ENCODE measurements at regions not wholly inside any gene's neighbourhood (a gene's known extent, or its start where the extent isn't known, plus 50 kb on each side); places are given as distances from the start of the nearest gene placed in this dataset.
"Not testable (repeated sequence)": the region's sequence is repeated elsewhere in the genome, so short reads cannot be mapped to it uniquely, and the experiment has no call there.

GRCh38 chr13:46481166-46481565, 71.8 kb upstream of the LRCH1 start:
- DNase-seq (ENCODE audit: low read depth) = no peak
- no peak overlapping the region for H3K4me3 ChIP-seq (ENCODE audit: low read length)

GRCh38 chr13:46480131-46480530, 72.8 kb upstream of the LRCH1 start:
- Histone ChIP-seq H3K36me3 (ENCODE audit: control insufficient read depth, insufficient read depth, low read length, severe bottlenecking) (no peaks in the 10 kb centered on the region), H3K27me3 (replicated peaks; ENCODE audit: control insufficient read depth, insufficient read depth, low read length) (no peaks in the 10 kb centered on the region), H3K4me3 (ENCODE audit: low read length) (no peak overlapping the region), H3K9ac (ENCODE audit: low read length) (no peak overlapping the region), H3K4me1 (ENCODE audit: control insufficient read depth, insufficient read depth, low read length) (peaks cover 21% of the 10 kb centered on the region), H3K9me3 (ENCODE audit: control insufficient read depth, low read length) (peaks cover 25% of the 10 kb centered on the region)
- no peak for DNase-seq (ENCODE audit: low read depth)

More at GRCh38 chr13:46481166-46481565, 71.8 kb upstream of the LRCH1 start:
- Histone ChIP-seq H3K4me1 (ENCODE audit: control insufficient read depth, insufficient read depth, low read length) (peaks cover 11% of the 10 kb centered on the region), H3K27me3 (replicated peaks; ENCODE audit: control insufficient read depth, insufficient read depth, low read length) (no peaks in the 10 kb centered on the region), H3K9me3 (ENCODE audit: control insufficient read depth, low read length) (peaks cover 28% of the 10 kb centered on the region), H3K9ac (ENCODE audit: low read length) (no peak overlapping the region), H3K36me3 (ENCODE audit: control insufficient read depth, insufficient read depth, low read length, severe bottlenecking) (no peaks in the 10 kb centered on the region)

- H3K36me3 ChIP-seq (ENCODE audit: control insufficient read depth, insufficient read depth, low read length, severe bottlenecking) = no peaks in the 10 kb centered on the region
- H3K4me1 ChIP-seq (ENCODE audit: control insufficient read depth, insufficient read depth, low read length) = peaks cover 26% of the 10 kb centered on the region
- no peak overlapping the region for H3K4me3 ChIP-seq (ENCODE audit: low read length)
- H3K27me3 ChIP-seq (replicated peaks; ENCODE audit: control insufficient read depth, insufficient read depth, low read length) = no peaks in the 10 kb centered on the region
- DNase-seq (ENCODE audit: low read depth) = no peak
- H3K9me3 ChIP-seq (ENCODE audit: control insufficient read depth, low read length) = peaks cover 20% of the 10 kb centered on the region
- H3K9ac ChIP-seq (ENCODE audit: low read length) = no peak overlapping the region
These were observed 73.3 kb upstream of the LRCH1 start for GRCh38 chr13:46479691-46480090.

- Histone ChIP-seq H3K27me3 (replicated peaks; ENCODE audit: control insufficient read depth, insufficient read depth, low read length) (no peaks in the 10 kb centered on the region), H3K36me3 (ENCODE audit: control insufficient read depth, insufficient read depth, low read length, severe bottlenecking) (no peaks in the 10 kb centered on the region), H3K4me3 (ENCODE audit: low read length) (no peak overlapping the region), H3K9ac (ENCODE audit: low read length) (no peak overlapping the region), H3K4me1 (ENCODE audit: control insufficient read depth, insufficient read depth, low read length) (peaks cover 26% of the 10 kb centered on the region), H3K9me3 (ENCODE audit: control insufficient read depth, low read length) (peaks cover 16% of the 10 kb centered on the region)
- DNase-seq (ENCODE audit: low read depth) = no peak
These were observed 73.7 kb upstream of the LRCH1 start for GRCh38 chr13:46479283-46479682.

GRCh38 chr13:46478651-46479050, 74.3 kb upstream of the LRCH1 start:
- DNase-seq (ENCODE audit: low read depth) = no peak
- no peak overlapping the region for H3K4me3 ChIP-seq (ENCODE audit: low read length)
- peaks cover 26% of the 10 kb centered on the region for H3K4me1 ChIP-seq (ENCODE audit: control insufficient read depth, insufficient read depth, low read length)

GRCh38 chr13:46476174-46476573, 76.8 kb upstream of the LRCH1 start:
- Histone ChIP-seq H3K9me3 (ENCODE audit: control insufficient read depth, low read length) (no peaks in the 10 kb centered on the region), H3K4me3 (ENCODE audit: low read length) (peak overlapping the region; percentile 7), H3K4me1 (ENCODE audit: control insufficient read depth, insufficient read depth, low read length) (peaks cover 26% of the 10 kb centered on the region), H3K27me3 (replicated peaks; ENCODE audit: control insufficient read depth, insufficient read depth, low read length) (no peaks in the 10 kb centered on the region), H3K36me3 (ENCODE audit: control insufficient read depth, insufficient read depth, low read length, severe bottlenecking) (no peaks in the 10 kb centered on the region), H3K9ac (ENCODE audit: low read length) (no peak overlapping the region)
- DNase-seq (ENCODE audit: low read depth) = no peak

More at GRCh38 chr13:46478651-46479050, 74.3 kb upstream of the LRCH1 start:
- H3K36me3 ChIP-seq (ENCODE audit: control insufficient read depth, insufficient read depth, low read length, severe bottlenecking) = no peaks in the 10 kb centered on the region
- peaks cover 10% of the 10 kb centered on the region for H3K9me3 ChIP-seq (ENCODE audit: control insufficient read depth, low read length)
- no peak overlapping the region for H3K9ac ChIP-seq (ENCODE audit: low read length)
- no peaks in the 10 kb centered on the region for H3K27me3 ChIP-seq (replicated peaks; ENCODE audit: control insufficient read depth, insufficient read depth, low read length)

- H3K4me1 ChIP-seq (ENCODE audit: control insufficient read depth, insufficient read depth, low read length) = peaks cover 26% of the 10 kb centered on the region
- H3K4me3 ChIP-seq (ENCODE audit: low read length) = peak overlapping the region; percentile 7
- no peak overlapping the region for H3K9ac ChIP-seq (ENCODE audit: low read length)
- no peaks in the 10 kb centered on the region for H3K36me3 ChIP-seq (ENCODE audit: control insufficient read depth, insufficient read depth, low read length, severe bottlenecking)
- peak; percentile 53 for DNase-seq (ENCODE audit: low read depth)
- no peaks in the 10 kb centered on the region for H3K27me3 ChIP-seq (replicated peaks; ENCODE audit: control insufficient read depth, insufficient read depth, low read length)
- H3K9me3 ChIP-seq (ENCODE audit: control insufficient read depth, low read length) = no peaks in the 10 kb centered on the region
These were observed 77.4 kb upstream of the LRCH1 start for GRCh38 chr13:46475541-46475991.

- no peaks in the 10 kb centered on the region for H3K27me3 ChIP-seq (replicated peaks; ENCODE audit: control insufficient read depth, insufficient read depth, low read length)
- H3K4me1 ChIP-seq (ENCODE audit: control insufficient read depth, insufficient read depth, low read length) = peaks cover 36% of the 10 kb centered on the region
- no peak overlapping the region for H3K4me3 ChIP-seq (ENCODE audit: low read length)
- no peak for DNase-seq (ENCODE audit: low read depth)
- H3K36me3 ChIP-seq (ENCODE audit: control insufficient read depth, insufficient read depth, low read length, severe bottlenecking) = no peaks in the 10 kb centered on the region
- H3K9me3 ChIP-seq (ENCODE audit: control insufficient read depth, low read length) = no peaks in the 10 kb centered on the region
- H3K9ac ChIP-seq (ENCODE audit: low read length) = no peak overlapping the region
These were observed 79.2 kb upstream of the LRCH1 start for GRCh38 chr13:46473806-46474205.

- Histone ChIP-seq H3K27me3 (replicated peaks; ENCODE audit: control insufficient read depth, insufficient read depth, low read length) (no peaks in the 10 kb centered on the region), H3K36me3 (ENCODE audit: control insufficient read depth, insufficient read depth, low read length, severe bottlenecking) (no peaks in the 10 kb centered on the region), H3K4me1 (ENCODE audit: control insufficient read depth, insufficient read depth, low read length) (peaks cover 40% of the 10 kb centered on the region), H3K9ac (ENCODE audit: low read length) (no peak overlapping the region), H3K4me3 (ENCODE audit: low read length) (no peak overlapping the region), H3K9me3 (ENCODE audit: control insufficient read depth, low read length) (no peaks in the 10 kb centered on the region)
- DNase-seq (ENCODE audit: low read depth) = no peak
These were observed 80.6 kb upstream of the LRCH1 start for GRCh38 chr13:46472384-46472783.

- not testable (repeated sequence) for H3K9me3 ChIP-seq (ENCODE audit: control insufficient read depth, low read length); H3K9ac ChIP-seq (ENCODE audit: low read length); H3K36me3 ChIP-seq (ENCODE audit: control insufficient read depth, insufficient read depth, low read length, severe bottlenecking); H3K27me3 ChIP-seq (replicated peaks; ENCODE audit: control insufficient read depth, insufficient read depth, low read length); H3K4me3 ChIP-seq (ENCODE audit: low read length); DNase-seq (ENCODE audit: low read depth)
- peaks cover 21% of the 10 kb centered on the region for H3K4me1 ChIP-seq (ENCODE audit: control insufficient read depth, insufficient read depth, low read length)
These were observed 82.6 kb upstream of the RUBCNL start for GRCh38 chr13:46469699-46470098.

- DNase-seq (ENCODE audit: low read depth) = peak; percentile 80
These were observed 81.8 kb upstream of the RUBCNL start for GRCh38 chr13:46468570-46469463.

More at GRCh38 chr13:46468570-46469463, 81.8 kb upstream of the RUBCNL start:
- no peaks in the 10 kb centered on the region for H3K36me3 ChIP-seq (ENCODE audit: control insufficient read depth, insufficient read depth, low read length, severe bottlenecking)
- no peaks in the 10 kb centered on the region for H3K9me3 ChIP-seq (ENCODE audit: control insufficient read depth, low read length)
- H3K9ac ChIP-seq (ENCODE audit: low read length) = peak overlapping the region; percentile 60
- H3K27me3 ChIP-seq (replicated peaks; ENCODE audit: control insufficient read depth, insufficient read depth, low read length) = no peaks in the 10 kb centered on the region
- H3K4me3 ChIP-seq (ENCODE audit: low read length) = no peak overlapping the region
- H3K4me1 ChIP-seq (ENCODE audit: control insufficient read depth, insufficient read depth, low read length) = peaks cover 21% of the 10 kb centered on the region
